ENCODE measurements at regions not wholly inside any gene's neighbourhood (a gene's known extent, or its start where the extent isn't known, plus 50 kb on each side); places are given as distances from the start of the nearest gene placed in this dataset.

DNA sequence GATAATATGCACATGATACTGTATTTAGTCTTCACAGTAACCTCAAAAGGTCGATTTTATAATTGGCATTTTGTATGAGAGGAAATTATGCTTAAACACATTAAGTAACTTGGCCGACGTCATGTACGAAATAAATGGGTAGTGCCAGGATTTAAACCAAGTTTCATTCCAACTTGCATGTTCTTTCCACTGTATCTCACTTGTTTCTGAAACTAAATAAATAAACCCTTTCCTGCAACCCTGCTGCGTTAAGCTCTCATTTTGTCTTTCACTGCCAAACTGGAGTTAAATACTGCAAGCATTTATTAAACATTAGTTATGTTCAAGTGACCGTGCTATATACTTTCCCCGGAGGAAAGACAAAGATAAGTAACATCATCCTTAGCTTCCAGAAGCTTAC, 293.9 kb upstream of the PRKD1 start:
- ChIA-PET CTCF (interaction anchor here (1.4 kb wide), 1 partner anchor 49 kb away, joined by 3 read pairs; no protein-coding TSS in a partner anchor), POLR2A (no interaction called here)

DNA sequence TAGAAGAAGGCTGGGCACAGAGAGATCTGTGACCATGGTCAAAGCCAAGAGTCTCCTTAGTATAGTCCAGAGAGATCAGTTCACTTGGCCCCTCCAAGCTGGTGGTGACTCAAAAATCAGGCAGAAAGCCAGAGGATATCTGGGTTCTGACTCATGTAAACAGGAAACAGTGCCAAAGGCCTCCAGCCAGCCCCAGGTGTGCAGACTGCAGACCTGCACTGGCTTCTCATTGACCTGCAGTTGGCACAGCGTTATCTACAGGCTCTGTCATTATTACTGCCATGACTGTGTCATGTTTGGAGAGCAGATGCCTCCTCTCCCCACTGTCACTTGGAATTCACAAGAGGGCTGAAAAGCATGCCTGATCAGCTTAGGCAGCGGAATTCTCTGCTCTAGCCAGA, 295.7 kb upstream of the PRKD1 start:
- intact Hi-C loops (cut with micrococcal nuclease), result no loop called here
- DNase-seq (no peak), ATAC-seq (no peak)
- ChIA-PET POLR2A (no interaction called here), CTCF (interaction anchor here (2.0 kb wide), 1 partner anchor 47 kb away, joined by 4 read pairs; no protein-coding TSS in a partner anchor)
- Mint-ChIP-seq H3K36me3 (ENCODE audit: low read depth) (no peaks in the 10 kb centered on the region), H3K4me1 (ENCODE audit: low read depth) (no peaks in the 10 kb centered on the region), H3K27ac (no peak overlapping the region), H3K27me3 (no peaks in the 10 kb centered on the region), H3K4me3 (no peak overlapping the region), H3K9me3 (no peaks in the 10 kb centered on the region)
- TF ChIP-seq, protein P1, sequence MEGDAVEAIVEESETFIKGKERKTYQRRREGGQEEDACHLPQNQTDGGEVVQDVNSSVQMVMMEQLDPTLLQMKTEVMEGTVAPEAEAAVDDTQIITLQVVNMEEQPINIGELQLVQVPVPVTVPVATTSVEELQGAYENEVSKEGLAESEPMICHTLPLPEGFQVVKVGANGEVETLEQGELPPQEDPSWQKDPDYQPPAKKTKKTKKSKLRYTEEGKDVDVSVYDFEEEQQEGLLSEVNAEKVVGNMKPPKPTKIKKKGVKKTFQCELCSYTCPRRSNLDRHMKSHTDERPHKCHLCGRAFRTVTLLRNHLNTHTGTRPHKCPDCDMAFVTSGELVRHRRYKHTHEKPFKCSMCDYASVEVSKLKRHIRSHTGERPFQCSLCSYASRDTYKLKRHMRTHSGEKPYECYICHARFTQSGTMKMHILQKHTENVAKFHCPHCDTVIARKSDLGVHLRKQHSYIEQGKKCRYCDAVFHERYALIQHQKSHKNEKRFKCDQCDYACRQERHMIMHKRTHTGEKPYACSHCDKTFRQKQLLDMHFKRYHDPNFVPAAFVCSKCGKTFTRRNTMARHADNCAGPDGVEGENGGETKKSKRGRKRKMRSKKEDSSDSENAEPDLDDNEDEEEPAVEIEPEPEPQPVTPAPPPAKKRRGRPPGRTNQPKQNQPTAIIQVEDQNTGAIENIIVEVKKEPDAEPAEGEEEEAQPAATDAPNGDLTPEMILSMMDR (IDR thresholded peaks at IDR 0.05), result no peak

More for the DNA sequence above, 293.9 kb upstream of the PRKD1 start:
- Mint-ChIP-seq H3K4me3 (no peak overlapping the region), H3K36me3 (ENCODE audit: low read depth) (no peaks in the 10 kb centered on the region), H3K4me1 (ENCODE audit: low read depth) (no peaks in the 10 kb centered on the region), H3K27ac (no peak overlapping the region), H3K9me3 (no peaks in the 10 kb centered on the region), H3K27me3 (no peaks in the 10 kb centered on the region)
- ATAC-seq (no peak), DNase-seq (no peak)
- intact Hi-C loops (cut with micrococcal nuclease), result no loop called here
- TF ChIP-seq, protein P1 (IDR thresholded peaks at IDR 0.05), result no peak

DNA sequence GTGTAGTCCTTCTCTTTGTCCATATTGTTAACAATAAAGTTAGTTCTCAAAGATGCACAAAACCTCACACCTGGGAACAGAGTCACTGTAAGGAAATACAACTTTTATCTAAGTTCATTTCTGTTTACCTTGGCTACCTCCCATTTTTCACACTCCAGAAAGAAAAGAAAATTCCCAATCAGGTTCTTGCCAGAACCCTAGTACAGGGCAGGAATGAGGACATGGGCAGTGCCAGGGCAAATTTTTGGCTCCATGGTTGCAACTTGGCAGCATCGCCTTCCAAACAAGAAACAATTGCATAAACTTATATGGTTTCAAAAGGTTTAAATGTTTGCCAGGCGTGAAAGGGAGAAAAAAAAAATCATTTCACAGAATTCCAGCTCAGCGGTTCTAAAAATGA, 296.3 kb upstream of the PRKD1 start:
- Mint-ChIP-seq H3K27me3 (no peaks in the 10 kb centered on the region), H3K9me3 (no peaks in the 10 kb centered on the region), H3K27ac (no peak overlapping the region), H3K4me1 (ENCODE audit: low read depth) (no peaks in the 10 kb centered on the region), H3K36me3 (ENCODE audit: low read depth) (no peaks in the 10 kb centered on the region), H3K4me3 (no peak overlapping the region)
- no peak for DNase-seq
- ChIA-PET CTCF (interaction anchor here (2.0 kb wide), 1 partner anchor 46 kb away, joined by 4 read pairs; no protein-coding TSS in a partner anchor), POLR2A (no interaction called here)
- intact Hi-C loops (cut with micrococcal nuclease), result no loop called here
- no peak for ATAC-seq
- TF ChIP-seq, protein P1 (IDR thresholded peaks at IDR 0.05), result no peak

DNA sequence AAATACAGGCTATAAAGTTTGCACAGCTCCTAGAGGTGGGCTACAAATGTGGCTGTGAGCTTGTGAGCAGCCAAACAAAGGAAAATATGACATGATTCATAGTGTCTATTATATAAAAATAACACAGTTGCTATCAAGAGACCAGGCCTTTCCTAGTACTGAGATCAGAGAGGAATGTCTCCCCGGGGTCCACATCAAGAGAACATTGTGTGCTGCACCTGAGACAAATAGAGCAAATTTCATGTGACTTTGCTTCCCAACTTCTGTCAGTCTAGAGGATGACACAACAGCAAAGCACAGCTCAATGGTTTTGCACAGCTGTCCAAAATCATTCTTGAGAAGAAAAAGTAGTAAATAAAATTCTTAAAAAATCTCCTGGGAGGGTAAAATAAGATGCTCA, 297.5 kb upstream of the PRKD1 start:
- DNase-seq (no peak), ATAC-seq (no peak)
- Mint-ChIP-seq H3K4me1 (ENCODE audit: low read depth) (no peaks in the 10 kb centered on the region), H3K27ac (no peak overlapping the region), H3K9me3 (no peaks in the 10 kb centered on the region), H3K36me3 (ENCODE audit: low read depth) (no peaks in the 10 kb centered on the region), H3K27me3 (no peaks in the 10 kb centered on the region), H3K4me3 (no peak overlapping the region)
- CTCF ChIA-PET, result interaction anchor here (1.0 to 2.0 kb wide), 2 partner anchors 10 to 45 kb away, joined by 3 to 4 read pairs; no protein-coding TSS in a partner anchor
- intact Hi-C loops (cut with micrococcal nuclease), result no loop called here
- TF ChIP-seq, protein P1 (IDR thresholded peaks at IDR 0.05), result no peak
- POLR2A ChIA-PET, result no interaction called here

DNA sequence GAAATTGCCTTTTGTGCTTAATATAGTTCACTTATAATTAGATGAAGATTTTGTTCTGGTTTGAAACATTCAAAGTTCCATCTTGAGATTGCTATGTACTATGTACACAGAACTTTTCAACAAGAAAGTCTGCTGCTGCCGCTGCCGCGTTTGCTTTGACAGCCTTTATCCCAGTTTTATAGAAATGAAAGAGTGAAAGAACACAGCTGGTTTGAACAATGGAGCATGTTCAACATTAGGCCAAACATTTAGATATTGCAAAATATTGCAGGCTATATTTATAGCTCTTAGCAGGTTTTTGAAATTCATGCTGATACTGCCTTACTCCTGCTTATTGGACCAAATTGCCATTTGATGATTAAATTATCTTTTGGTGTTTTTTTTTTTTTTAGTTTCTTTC, 299.8 kb upstream of the PRKD1 start:
- ChIA-PET CTCF (no interaction called here), POLR2A (no interaction called here)
- ATAC-seq (no peak), DNase-seq (no peak)
- Mint-ChIP-seq H3K27ac (no peak overlapping the region), H3K4me3 (no peak overlapping the region), H3K9me3 (no peaks in the 10 kb centered on the region), H3K4me1 (ENCODE audit: low read depth) (no peaks in the 10 kb centered on the region), H3K36me3 (ENCODE audit: low read depth) (no peaks in the 10 kb centered on the region), H3K27me3 (no peaks in the 10 kb centered on the region)
- TF ChIP-seq, protein P1 (IDR thresholded peaks at IDR 0.05), result no peak
- intact Hi-C loops (cut with micrococcal nuclease), result no loop called here

Measured in activated CD8-positive, alpha-beta T cell treated with anti-CD3 and anti-CD28 coated beads for 36 hours (primary cell).